SK-N-SH (cell line): ENCODE measurements at regions not wholly inside any gene's neighbourhood (a gene's known extent, or its start where the extent isn't known, plus 50 kb on each side); places are given as distances from the start of the nearest gene placed in this dataset.

Experiments used
- CTCF ChIA-PET: fragments of 300-600, 350-600 bp; formaldehyde crosslinking; extraction: SDS; loops from one replicate; lab custom pipeline; 2021; lab: Yijun Ruan, JAX
- POLR2A ChIA-PET: fragments of 350-600 bp; sonication (Branson Sonifier 250); formaldehyde crosslinking; extraction: SDS; loops from one replicate; lab custom pipeline; 2020; ENCODE audit warnings: antibody characterized with exemption, inconsistent platforms; lab: Yijun Ruan, JAX
- DNase-seq: peaks from one replicate; pipeline ENCODE4 v3.0.0; 2012
- H2AFZ ChIP-seq: fragments of 200-600 bp; sonication (generic); 2 replicates; pipeline ENCODE4 v1.8.1; 2016; ENCODE audit warnings: antibody characterized with exemption, mild to moderate bottlenecking, low read depth
- H3F3A ChIP-seq: fragments of 200-600 bp; sonication (generic); replicated peaks from 2 replicates; pipeline ENCODE3; 2016; ENCODE audit warnings: antibody characterized with exemption, mild to moderate bottlenecking; ENCODE audit not compliant: insufficient read depth
- H3K27ac ChIP-seq, 2 experiments: fragments of 200-500 bp in 1 of 2; fragments of 200-600 bp in 1 of 2; sonication (Bioruptor generic) in 1 of 2; sonication (generic), shearing (Covaris generic) in 1 of 2; 2 replicates each; pipeline versions ENCODE4 v1.5.1 to v1.6.1; 2014 to 2016; ENCODE audit warnings: low read depth in 2 of 2, inconsistent platforms in 1 of 2, low read length in 1 of 2, mild to moderate bottlenecking in 1 of 2, mixed read lengths in 1 of 2
- H3K27me3 ChIP-seq: fragments of 200-600 bp; sonication (generic), shearing (Covaris generic); 2 replicates; pipeline ENCODE4 v1.6.1; 2016; ENCODE audit warnings: mixed run types; ENCODE audit not compliant: insufficient read depth
- H3K36me3 ChIP-seq, 2 experiments: fragments of 200-500 bp in 1 of 2; fragments of 200-600 bp in 1 of 2; sonication (Bioruptor generic) in 1 of 2; sonication (generic) in 1 of 2; replicated peaks in 1 of 2; 2 replicates each; pipeline versions ENCODE3 to v1.5.1; 2014 to 2016; ENCODE audit warnings: low read length in 1 of 2, mild to moderate bottlenecking in 1 of 2; ENCODE audit not compliant: insufficient read depth in 2 of 2, control insufficient read depth in 1 of 2
- H3K4me1 ChIP-seq, 2 experiments: fragments of 200-500 bp in 1 of 2; fragments of 200-600 bp in 1 of 2; sonication (Bioruptor generic) in 1 of 2; sonication (generic), shearing (Covaris generic) in 1 of 2; 2 replicates each; pipeline versions ENCODE4 v1.5.1 to v1.6.1; 2014 to 2016; ENCODE audit warnings: low read depth in 1 of 2, low read length in 1 of 2, mixed run types in 1 of 2; ENCODE audit not compliant: insufficient read depth in 2 of 2, control insufficient read depth in 1 of 2
- H3K4me2 ChIP-seq: fragments of 200-600 bp; sonication (generic), shearing (Covaris generic); 2 replicates; pipeline ENCODE4 v1.6.1; 2017; ENCODE audit warnings: mixed run types
- H3K4me3 ChIP-seq, 2 experiments: fragments of 200-500 bp in 1 of 2; fragments of 200-600 bp in 1 of 2; sonication (Bioruptor generic) in 1 of 2; sonication (generic), shearing (Covaris generic) in 1 of 2; 2 replicates each; pipeline versions ENCODE4 v1.5.1 to v1.8.1; 2014 to 2016; ENCODE audit warnings: low read depth in 2 of 2, inconsistent platforms in 1 of 2, low read length in 1 of 2, mild to moderate bottlenecking in 1 of 2, mixed read lengths in 1 of 2, moderate library complexity in 1 of 2
- H3K79me2 ChIP-seq: fragments of 200-600 bp; sonication (generic); 2 replicates; pipeline ENCODE4 v1.8.1; 2017; ENCODE audit warnings: mild to moderate bottlenecking; ENCODE audit not compliant: insufficient read depth
- H3K9ac ChIP-seq: fragments of 200-600 bp; sonication (generic); 2 replicates; pipeline ENCODE4 v1.6.1; 2017; ENCODE audit warnings: mixed run types
- H3K9me2 ChIP-seq: fragments of 200-600 bp; sonication (generic); 2 replicates; pipeline ENCODE4 v1.6.1; 2017; ENCODE audit warnings: mixed run types
- H3K9me3 ChIP-seq: fragments of 200-600 bp; sonication (generic); 2 replicates; pipeline ENCODE4 v1.6.1; 2017; ENCODE audit warnings: mixed run types, mild to moderate bottlenecking, moderate library complexity
- H4K20me1 ChIP-seq: fragments of 200-600 bp; sonication (generic); 2 replicates; pipeline ENCODE4 v1.6.1; 2017; ENCODE audit warnings: mild to moderate bottlenecking, mixed run types; ENCODE audit not compliant: insufficient read depth
- CTCF ChIP-seq: fragments of 200-600 bp; sonication (generic); IDR thresholded peaks from 2 replicates; pipeline ENCODE4 v1.6.1; 2017; ENCODE audit warnings: antibody characterized with exemption, mild to moderate bottlenecking, moderate library complexity
- ELF1 ChIP-seq: IDR thresholded peaks from 2 replicates; pipeline ENCODE4 v1.4.0; 2012
- EZH2phosphoT487 ChIP-seq: fragments of 200-600 bp; sonication (generic); IDR thresholded peaks from 2 replicates; pipeline ENCODE4 v1.6.1; 2017; ENCODE audit warnings: low read depth, mixed run types, mild to moderate bottlenecking, antibody characterized with exemption, moderate library complexity, borderline replicate concordance
- FOXM1 ChIP-seq: IDR thresholded peaks from 2 replicates; pipeline ENCODE4 v1.4.0; 2012; ENCODE audit warnings: low read depth, mild to moderate bottlenecking
- GABPA ChIP-seq: IDR thresholded peaks from 2 replicates; pipeline ENCODE4 v1.4.0; 2012; ENCODE audit warnings: low read depth, mild to moderate bottlenecking
- IRF3 ChIP-seq: fragments of 150-350 bp; IDR thresholded peaks from 2 replicates; pipeline ENCODE4 v1.6.1; 2016; ENCODE audit warnings: mild to moderate bottlenecking, low read depth, low read length
- JUND ChIP-seq: IDR thresholded peaks from 2 replicates; pipeline ENCODE4 v1.4.0; 2012
- MEF2A ChIP-seq: IDR thresholded peaks from 2 replicates; pipeline ENCODE4 v1.4.0; 2012; ENCODE audit warnings: low read depth, borderline replicate concordance
- MXI1 ChIP-seq: IDR thresholded peaks from 2 replicates; pipeline ENCODE4 v1.6.1; 2012; ENCODE audit warnings: mild to moderate bottlenecking, low read depth, low read length, improper control_type of control experiment
- POLR2AphosphoS5 ChIP-seq: IDR thresholded peaks from 2 replicates; pipeline ENCODE4 v1.6.1; 2012; ENCODE audit warnings: low read depth, low read length
- RCOR1 ChIP-seq: fragments of 150-350 bp; IDR thresholded peaks from 2 replicates; pipeline ENCODE4 v1.6.1; 2017; ENCODE audit warnings: antibody characterized with exemption, low read length
- RXRA ChIP-seq: IDR thresholded peaks from 2 replicates; pipeline ENCODE4 v1.4.0; 2012; ENCODE audit warnings: low read depth, mild to moderate bottlenecking, borderline replicate concordance
- TCF12 ChIP-seq: IDR thresholded peaks from 2 replicates; pipeline ENCODE4 v1.4.0; 2012
- USF1 ChIP-seq: IDR thresholded peaks from 2 replicates; pipeline ENCODE4 v1.4.0; 2012; ENCODE audit warnings: low read depth, borderline replicate concordance
- USF2 ChIP-seq: fragments of 150-350 bp; IDR thresholded peaks from 2 replicates; pipeline ENCODE4 v1.6.1; 2017; ENCODE audit warnings: antibody characterized with exemption, low read length, low read depth, borderline replicate concordance
- ZBTB33 ChIP-seq: IDR thresholded peaks from 2 replicates; pipeline ENCODE4 v1.4.0; 2012; ENCODE audit warnings: low read depth, borderline replicate concordance
- WGBS: methylation state at CpG from one replicate; pipeline ENCODE4 v1.1.6; 2017; ENCODE audit warnings: low lambda C conversion rate; 5-methylcytosine and 5-hydroxymethylcytosine counted together

GRCh38 chr4:186858355-186858754 is 134.7 kb upstream of the FAT1 start:
- Histone ChIP-seq H3K4me2 (no peak overlapping the region), H3K4me3 (no peak overlapping the region), H3K4me1 (no peaks in the 10 kb centered on the region), H2AFZ (no peak overlapping the region), H3K27ac (no peak overlapping the region), H3K9me2 (no peaks in the 10 kb centered on the region), H3K79me2 (no peaks in the 10 kb centered on the region), H3K27me3 (no peaks in the 10 kb centered on the region; the same call in 1 of the 2 replicates), H3F3A (no peaks in the 10 kb centered on the region), H3K9me3 (no peaks in the 10 kb centered on the region), H3K9ac (no peak overlapping the region), H4K20me1 (no peaks in the 10 kb centered on the region), H3K36me3 (no peaks in the 10 kb centered on the region)
- WGBS = 17% methylated on average over 1 of the region's 1 CpG
- ChIA-PET CTCF (no interaction called here), POLR2A (no interaction called here)
- TF ChIP-seq IRF3 (no peak), MXI1 (no peak), EZH2phosphoT487 (no peak), RCOR1 (no peak), RXRA (no peak), GABPA (no peak), FOXM1 (no peak), JUND (no peak), ELF1 (no peak), TCF12 (no peak), MEF2A (no peak), ZBTB33 (no peak), CTCF (no peak), USF1 (no peak), USF2 (no peak), POLR2AphosphoS5 (no peak)
- DNase-seq = no peak
